OCI-LY3 (cell line): ENCODE measurements at regions not wholly inside any gene's neighbourhood (a gene's known extent, or its start where the extent isn't known, plus 50 kb on each side); places are given as distances from the start of the nearest gene placed in this dataset.

Experiments
- H2AFZ ChIP-seq: fragments of 200-600, 300-600 bp; shearing (Covaris generic); 2 replicates; pipeline ENCODE4 v1.6.0; 2014; ENCODE audit warnings: antibody characterized with exemption, low read depth, low read length
- H3K27ac ChIP-seq: fragments of 200-600, 300-600 bp; sonication (generic); 2 replicates; pipeline ENCODE4 v1.5.1; 2014; ENCODE audit warnings: mild to moderate bottlenecking, low read length, moderate library complexity, mixed read lengths
- H3K27me3 ChIP-seq: fragments of 200-600, 300-600 bp; sonication (generic); 2 replicates; pipeline ENCODE4 v1.6.1; 2014; ENCODE audit warnings: low read depth, low read length, mixed read lengths
- H3K36me3 ChIP-seq: fragments of 200-600, 300-600 bp; sonication (generic); replicated peaks from 2 replicates; pipeline ENCODE3; 2014; ENCODE audit warnings: low read depth, low read length, mixed read lengths
- H3K4me1 ChIP-seq: fragments of 300-600, 200-600 bp; sonication (generic); 2 replicates; pipeline ENCODE4 v1.6.1; 2014; ENCODE audit warnings: low read length, mixed read lengths
- H3K4me2 ChIP-seq: fragments of 200-600, 300-600 bp; sonication (generic); 2 replicates; pipeline ENCODE4 v1.6.1; 2014; ENCODE audit warnings: low read length, mixed read lengths
- H3K4me3 ChIP-seq: fragments of 300-600, 200-600 bp; sonication (generic); 2 replicates; pipeline ENCODE4 v1.5.1; 2014; ENCODE audit warnings: antibody characterized with exemption, mild to moderate bottlenecking, low read length, moderate library complexity
- H3K79me2 ChIP-seq: fragments of 300-600, 200-600 bp; shearing (Covaris generic); 2 replicates; pipeline ENCODE4 v1.6.1; 2014; ENCODE audit warnings: mild to moderate bottlenecking, low read length, mixed read lengths
- H3K9ac ChIP-seq: fragments of 300-600, 200-600 bp; shearing (Covaris generic); 2 replicates; pipeline ENCODE4 v1.6.0; 2014; ENCODE audit warnings: mild to moderate bottlenecking, low read length, moderate library complexity
- H3K9me3 ChIP-seq: fragments of 200-600, 300-600 bp; shearing (Covaris generic); 2 replicates; pipeline ENCODE4 v1.6.1; 2014; ENCODE audit warnings: low read length, mixed read lengths; ENCODE audit not compliant: insufficient read depth
- H4K20me1 ChIP-seq: fragments of 200-600, 300-600 bp; sonication (generic); 2 replicates; pipeline ENCODE4 v1.6.1; 2016; ENCODE audit warnings: low read length, mixed read lengths; ENCODE audit not compliant: insufficient read depth
- CTCF ChIP-seq: fragments of 200-600, 300-600 bp; sonication (generic); IDR thresholded peaks from 2 replicates; pipeline ENCODE4 v1.5.1; 2014; ENCODE audit warnings: antibody characterized with exemption, low read length, low read depth
- EZH2phosphoT487 ChIP-seq: fragments of 200-600 bp; shearing (Covaris generic); IDR thresholded peaks from 2 replicates; pipeline ENCODE4 v1.6.1; 2018; ENCODE audit warnings: antibody characterized with exemption, mixed run types, low read depth

DNA sequence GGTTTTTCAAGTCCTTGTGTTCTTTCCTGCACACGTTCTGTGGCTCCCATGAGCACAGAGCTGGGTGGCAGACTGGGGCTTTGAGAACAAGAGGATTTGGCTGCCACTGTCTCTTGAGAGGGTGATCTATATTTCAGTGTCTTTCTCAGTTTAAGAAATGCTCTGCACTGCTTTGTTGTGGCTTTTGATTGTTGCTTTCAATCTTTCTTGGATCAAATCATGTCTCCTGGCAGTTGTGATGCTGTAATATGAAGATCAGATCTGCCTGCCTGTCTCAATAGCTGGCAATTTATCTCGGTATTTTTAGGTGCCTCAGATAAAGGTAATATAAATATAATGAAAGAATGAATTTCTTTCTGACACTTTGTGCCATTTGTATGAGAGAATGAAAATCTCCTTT is 273.3 kb upstream of the LCORL start:
- TF ChIP-seq EZH2phosphoT487 = no peak
- TF ChIP-seq CTCF = no peak

GRCh38 chr4:18294021-18294420 is 272.5 kb upstream of the LCORL start:
- H3K4me2 ChIP-seq = no peak overlapping the region
- no peak overlapping the region for H2AFZ ChIP-seq

More for the DNA sequence above, 273.3 kb upstream of the LCORL start:
- H3K4me1 ChIP-seq = no peaks in the 10 kb centered on the region
- H4K20me1 ChIP-seq = no peaks in the 10 kb centered on the region
- H3K36me3 ChIP-seq = no peaks in the 10 kb centered on the region
- H3K4me2 ChIP-seq = no peak overlapping the region
- H3K79me2 ChIP-seq = no peaks in the 10 kb centered on the region
- no peaks in the 10 kb centered on the region for H3K27me3 ChIP-seq
- no peak overlapping the region for H3K9ac ChIP-seq
- no peak overlapping the region for H3K27ac ChIP-seq
- H3K9me3 ChIP-seq = no peaks in the 10 kb centered on the region
- H2AFZ ChIP-seq = no peak overlapping the region
- no peak overlapping the region for H3K4me3 ChIP-seq

GRCh38 chr4:18292411-18292810 is 270.9 kb upstream of the LCORL start:
- Histone ChIP-seq H3K4me1 (no peaks in the 10 kb centered on the region), H3K4me3 (no peak overlapping the region), H3K9me3 (no peaks in the 10 kb centered on the region), H3K36me3 (no peaks in the 10 kb centered on the region), H4K20me1 (no peaks in the 10 kb centered on the region), H3K27ac (no peak overlapping the region), H3K9ac (no peak overlapping the region), H3K27me3 (no peaks in the 10 kb centered on the region), H2AFZ (no peak overlapping the region), H3K79me2 (no peaks in the 10 kb centered on the region), H3K4me2 (no peak overlapping the region)
- TF ChIP-seq CTCF = no peak
- no peak for TF ChIP-seq EZH2phosphoT487

More at GRCh38 chr4:18294021-18294420, 272.5 kb upstream of the LCORL start:
- no peaks in the 10 kb centered on the region for H3K79me2 ChIP-seq
- H3K27ac ChIP-seq = no peak overlapping the region
- H4K20me1 ChIP-seq = no peaks in the 10 kb centered on the region
- H3K4me3 ChIP-seq = no peak overlapping the region
- TF ChIP-seq EZH2phosphoT487 = no peak
- TF ChIP-seq CTCF = no peak
- no peaks in the 10 kb centered on the region for H3K36me3 ChIP-seq
- H3K9ac ChIP-seq = no peak overlapping the region
- H3K27me3 ChIP-seq = no peaks in the 10 kb centered on the region
- H3K4me1 ChIP-seq = no peaks in the 10 kb centered on the region
- no peaks in the 10 kb centered on the region for H3K9me3 ChIP-seq

- Histone ChIP-seq H3K9me3 (no peaks in the 10 kb centered on the region), H3K27ac (no peak overlapping the region), H3K79me2 (no peaks in the 10 kb centered on the region), H3K27me3 (no peaks in the 10 kb centered on the region), H3K4me1 (no peaks in the 10 kb centered on the region), H4K20me1 (no peaks in the 10 kb centered on the region), H3K4me2 (no peak overlapping the region), H3K4me3 (no peak overlapping the region), H2AFZ (no peak overlapping the region), H3K9ac (no peak overlapping the region), H3K36me3 (no peaks in the 10 kb centered on the region)
- TF ChIP-seq EZH2phosphoT487 (no peak), CTCF (no peak)
These were observed 270.4 kb upstream of the LCORL start for GRCh38 chr4:18291981-18292380.
